Common myeloid progenitor, CD34-positive (primary cell): ENCODE measurements at regions not wholly inside any gene's neighbourhood (a gene's known extent, or its start where the extent isn't known, plus 50 kb on each side); places are given as distances from the start of the nearest gene placed in this dataset.

Experiments
- CTCF ChIA-PET: fragments of 350-600 bp; sonication (Branson Sonifier 250); formaldehyde crosslinking; loops from one replicate; lab custom pipeline; 2021; ENCODE audit warnings: antibody characterized with exemption; lab: Charles Lee
- POLR2A ChIA-PET: fragments of 350-600 bp; sonication (Branson Sonifier 250); formaldehyde crosslinking; loops from one replicate; lab custom pipeline; 2021; ENCODE audit warnings: antibody characterized with exemption; lab: Charles Lee
- DNase-seq, 3 donors: peaks; one replicate each; pipeline versions ENCODE4 v3.0.0 to v3.0.0-alpha.2; 2013
- H3K27ac ChIP-seq, 2 experiments: 1 replicate in 1 of 2; 2 replicates in 1 of 2; pipeline ENCODE4 v1.7.0; 2013; ENCODE audit warnings: inconsistent platforms in 2 of 2, low read length in 2 of 2, mild to moderate bottlenecking in 2 of 2, low read depth in 1 of 2, moderate library complexity in 1 of 2; ENCODE audit not compliant: severe bottlenecking in 2 of 2, insufficient read depth in 1 of 2, poor library complexity in 1 of 2
- H3K27me3 ChIP-seq, 5 experiments: replicated peaks in 2 of 5; 1 replicate in 3 of 5; 2 replicates in 2 of 5; pipeline versions ENCODE4 v1.6.1 to v1.7.0; 2013; ENCODE audit warnings: low read length in 4 of 5, mild to moderate bottlenecking in 2 of 5, moderate library complexity in 2 of 5, inconsistent platforms in 1 of 5; ENCODE audit not compliant: insufficient read depth in 5 of 5, control insufficient read depth in 4 of 5
- H3K36me3 ChIP-seq, 4 experiments: 1 replicate in 2 of 4; 2 replicates in 2 of 4; pipeline versions ENCODE4 v1.6.1 to v1.7.0; 2013; ENCODE audit warnings: low read length in 3 of 4, control low read depth in 1 of 4, mild to moderate bottlenecking in 1 of 4; ENCODE audit not compliant: control insufficient read depth in 4 of 4, insufficient read depth in 4 of 4
- H3K4me1 ChIP-seq, 4 experiments: 1 replicate in 3 of 4; 2 replicates in 1 of 4; pipeline versions ENCODE4 v1.6.1 to v1.7.1; 2013; ENCODE audit warnings: low read length in 3 of 4, mild to moderate bottlenecking in 3 of 4, control low read depth in 1 of 4, inconsistent platforms in 1 of 4, moderate library complexity in 1 of 4; ENCODE audit not compliant: control insufficient read depth in 4 of 4, insufficient read depth in 4 of 4; ENCODE audit errors: control extremely low read depth in 1 of 4
- H3K4me3 ChIP-seq, 7 experiments: 1 replicate in 4 of 7; 2 replicates in 3 of 7; pipeline versions ENCODE4 v1.5.1 to v1.7.0; 2013; ENCODE audit warnings: mild to moderate bottlenecking in 7 of 7, low read length in 6 of 7, moderate library complexity in 6 of 7, inconsistent platforms in 2 of 7, low read depth in 2 of 7, control low read depth in 1 of 7; ENCODE audit not compliant: insufficient read depth in 4 of 7, control insufficient read depth in 1 of 7; ENCODE audit errors: extremely low read depth in 1 of 7
- H3K9me3 ChIP-seq, 5 experiments: 1 replicate in 4 of 5; 2 replicates in 1 of 5; pipeline versions ENCODE4 v1.6.1 to v1.7.1; 2013; ENCODE audit warnings: low read length in 4 of 5, mild to moderate bottlenecking in 2 of 5, inconsistent platforms in 1 of 5, low read depth in 1 of 5, moderate library complexity in 1 of 5; ENCODE audit not compliant: control insufficient read depth in 4 of 5, insufficient read depth in 2 of 5; ENCODE audit errors: control extremely low read depth in 1 of 5
- WGBS: methylation state at CpG from one replicate; pipeline ENCODE4 v1.1.5; 2013; ENCODE audit not compliant: insufficient coverage; 5-methylcytosine and 5-hydroxymethylcytosine counted together

- H3K4me1 ChIP-seq: no peaks in the 10 kb centered on the region
Measured at GRCh38 chr12:4012977-4013968, 140.1 kb upstream of the PARP11 start.

GRCh38 chr12:4012073-4012472, 138.9 kb upstream of the PARP11 start:
- no peak for DNase-seq
- no peak overlapping the region for H3K4me3 ChIP-seq
- CTCF ChIA-PET: interaction anchor here (0.8 to 1.6 kb wide), 3 partner anchors 9 to 16 kb away, joined by 3 to 7 read pairs (median 4); no protein-coding TSS in a partner anchor
- H3K27ac ChIP-seq: no peak overlapping the region
- H3K36me3 ChIP-seq: no peaks in the 10 kb centered on the region
- no peaks in the 10 kb centered on the region for H3K9me3 ChIP-seq
- POLR2A ChIA-PET: no interaction called here
- no peaks in the 10 kb centered on the region for H3K4me1 ChIP-seq
- no peaks in the 10 kb centered on the region for H3K27me3 ChIP-seq

More at GRCh38 chr12:4012977-4013968, 140.1 kb upstream of the PARP11 start:
- Histone ChIP-seq H3K9me3 (no peaks in the 10 kb centered on the region), H3K27ac (no peak overlapping the region), H3K4me3 (no peak overlapping the region), H3K27me3 (no peaks in the 10 kb centered on the region), H3K36me3 (no peaks in the 10 kb centered on the region)
- WGBS: 89% methylated on average over 3 of the region's 5 CpGs
- DNase-seq: no peak
- ChIA-PET POLR2A (no interaction called here), CTCF (interaction anchor here (1.0 to 1.1 kb wide), 2 partner anchors 15 to 17 kb away, joined by 3 to 4 read pairs; no protein-coding TSS in a partner anchor)

- Histone ChIP-seq H3K9me3 (no peaks in the 10 kb centered on the region), H3K27ac (no peak overlapping the region), H3K36me3 (no peaks in the 10 kb centered on the region), H3K4me3 (no peak overlapping the region), H3K4me1 (no peaks in the 10 kb centered on the region), H3K27me3 (no peaks in the 10 kb centered on the region)
- ChIA-PET POLR2A (interaction anchor here (0.6 kb wide), 1 partner anchor 19 kb away, joined by 3 read pairs; no protein-coding TSS in a partner anchor), CTCF (interaction anchor here (0.8 to 2.3 kb wide), 5 partner anchors 8 to 25 kb away, joined by 3 to 7 read pairs (median 4); no protein-coding TSS in a partner anchor)
- WGBS: 98% methylated on average over 5 of the region's 5 CpGs
- DNase-seq: no peak
Measured at GRCh38 chr12:4011597-4011996, 138.4 kb upstream of the PARP11 start.

GRCh38 chr12:4009979-4010704, 136.9 kb upstream of the PARP11 start:
- Histone ChIP-seq H3K4me1 (no peaks in the 10 kb centered on the region), H3K27me3 (no peaks in the 10 kb centered on the region), H3K9me3 (no peaks in the 10 kb centered on the region), H3K36me3 (no peaks in the 10 kb centered on the region), H3K4me3 (no peak overlapping the region), H3K27ac (no peak overlapping the region)
- WGBS: 92% methylated on average over 8 of the region's 8 CpGs
- CTCF ChIA-PET: interaction anchor here (1.1 to 2.3 kb wide), 2 partner anchors 9 to 27 kb away, joined by 3 to 6 read pairs; no protein-coding TSS in a partner anchor
- POLR2A ChIA-PET: no interaction called here
- DNase-seq: no peak

- POLR2A ChIA-PET: no interaction called here
Measured at GRCh38 chr12:4006743-4007142, 133.5 kb upstream of the PARP11 start.

GRCh38 chr12:4005851-4006430, 132.7 kb upstream of the PARP11 start:
- no peak overlapping the region for H3K27ac ChIP-seq
- H3K36me3 ChIP-seq: no peaks in the 10 kb centered on the region
- no peaks in the 10 kb centered on the region for H3K27me3 ChIP-seq
- no peak overlapping the region for H3K4me3 ChIP-seq
- H3K9me3 ChIP-seq: no peaks in the 10 kb centered on the region
- CTCF ChIA-PET: interaction anchor here (1.0 to 2.6 kb wide), 6 partner anchors 8 to 271 kb away, joined by 4 to 10 read pairs (median 7); no protein-coding TSS in a partner anchor
- POLR2A ChIA-PET: no interaction called here
- no peak for DNase-seq
- H3K4me1 ChIP-seq: peaks cover 0 to 8% (median 2%) of the 10 kb centered on the region in 4 experiments
- 95% methylated on average over 11 of the region's 15 CpGs for WGBS

More at GRCh38 chr12:4006743-4007142, 133.5 kb upstream of the PARP11 start:
- H3K4me1 ChIP-seq: peaks cover 0 to 7% (median 2%) of the 10 kb centered on the region in 4 experiments
- H3K27ac ChIP-seq: no peak overlapping the region
- no peaks in the 10 kb centered on the region for H3K9me3 ChIP-seq
- no peak overlapping the region for H3K4me3 ChIP-seq
- no peaks in the 10 kb centered on the region for H3K27me3 ChIP-seq
- H3K36me3 ChIP-seq: no peaks in the 10 kb centered on the region
- no peak for DNase-seq
- CTCF ChIA-PET: interaction anchor here (0.7 to 2.6 kb wide), 7 partner anchors 9 to 270 kb away, joined by 3 to 10 read pairs (median 5); no protein-coding TSS in a partner anchor
- 100% methylated on average over 4 of the region's 4 CpGs for WGBS
